ENCODE measurements at regions not wholly inside any gene's neighbourhood (a gene's known extent, or its start where the extent isn't known, plus 50 kb on each side); places are given as distances from the start of the nearest gene placed in this dataset.

GRCh38 chr1:191125950-191126349, 648.3 kb upstream of the BRINP3 start:
- no peak for TF ChIP-seq POLR2AphosphoS5 (IDR thresholded peaks at IDR 0.05; ENCODE audit: low read depth, low read length)
- TF ChIP-seq POLR2A (IDR thresholded peaks at IDR 0.05; ENCODE audit: low read depth, low read length) = no peak
- TF ChIP-seq TAF1 (IDR thresholded peaks at IDR 0.05; ENCODE audit: low read depth, low read length) = no peak
- TF ChIP-seq PAX5 (IDR thresholded peaks at IDR 0.05; ENCODE audit: insufficient read depth, low read length, severe bottlenecking) = no peak

Data from GM12891 (cell line).